HL-60 (cell line): ENCODE measurements at regions not wholly inside any gene's neighbourhood (a gene's known extent, or its start where the extent isn't known, plus 50 kb on each side); places are given as distances from the start of the nearest gene placed in this dataset.

Experiments
- DNase-seq, 2 experiments: peaks; one replicate each; pipeline ENCODE4 v3.0.0-alpha.2; 2010 to 2020; ENCODE audit warnings: low read depth in 1 of 2, low spot score in 1 of 2
- H3K27ac ChIP-seq: fragments of 250-450 bp; sonication (Bioruptor Pico); replicated peaks from 2 replicates; pipeline ENCODE4 v1.5.1; 2020; ENCODE audit warnings: mild to moderate bottlenecking, moderate library complexity
- H3K27me3 ChIP-seq: fragments of 250-450 bp; sonication (Bioruptor Pico); 2 replicates; pipeline ENCODE4 v1.5.1; 2021; ENCODE audit warnings: mild to moderate bottlenecking, moderate library complexity; ENCODE audit not compliant: insufficient read depth, poor library complexity, severe bottlenecking
- H3K4me3 ChIP-seq: replicated peaks from 2 replicates; pipeline ENCODE4 v1.5.1; 2011; ENCODE audit warnings: mild to moderate bottlenecking, control low read depth, low read length; ENCODE audit not compliant: insufficient read depth
- GABPA ChIP-seq: IDR thresholded peaks from 2 replicates; pipeline ENCODE4 v1.6.1; 2012; ENCODE audit warnings: low read depth
- POLR2AphosphoS5 ChIP-seq: IDR thresholded peaks from 2 replicates; pipeline ENCODE4 v1.6.1; 2012; ENCODE audit warnings: low read depth
- SPI1 ChIP-seq: IDR thresholded peaks from 2 replicates; pipeline ENCODE4 v1.6.1; 2012; ENCODE audit warnings: low read depth, mild to moderate bottlenecking, borderline replicate concordance
- TF ChIP-seq, protein P1 (sequence below): IDR thresholded peaks from 2 replicates; pipeline ENCODE4 v1.6.1; 2012; ENCODE audit warnings: low read depth; ENCODE audit not compliant: insufficient replicate concordance
- TF ChIP-seq, protein P2 (sequence below): IDR thresholded peaks from one replicate; pipeline ENCODE4 v1.5.1; 2011; ENCODE audit warnings: low read length, control low read depth, inconsistent platforms; ENCODE audit not compliant: insufficient read depth

DNA sequence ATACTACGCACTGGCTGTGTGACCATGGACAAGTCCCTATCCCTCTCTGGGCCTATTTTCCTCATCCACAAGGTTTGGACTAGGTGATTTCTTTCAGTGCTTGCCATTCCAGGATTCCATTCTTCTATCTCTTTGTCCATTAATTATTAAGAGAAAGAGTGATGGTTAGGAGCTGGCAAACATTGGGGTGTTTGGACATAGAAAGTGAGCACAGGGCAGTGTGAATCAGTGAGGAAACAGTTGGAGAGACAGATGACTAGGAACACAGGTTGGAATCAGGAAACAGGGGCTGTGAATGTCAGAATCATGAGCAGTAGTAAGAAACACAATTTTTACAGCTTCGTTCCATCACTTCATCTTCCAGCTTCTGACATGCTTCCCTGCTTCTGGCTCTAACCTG lies 211.8 kb downstream of the INSC start:
- no peak for DNase-seq
- Histone ChIP-seq H3K27me3 (no peaks in the 10 kb centered on the region), H3K27ac (no peak overlapping the region), H3K4me3 (no peak overlapping the region)
- TF ChIP-seq, protein P1, sequence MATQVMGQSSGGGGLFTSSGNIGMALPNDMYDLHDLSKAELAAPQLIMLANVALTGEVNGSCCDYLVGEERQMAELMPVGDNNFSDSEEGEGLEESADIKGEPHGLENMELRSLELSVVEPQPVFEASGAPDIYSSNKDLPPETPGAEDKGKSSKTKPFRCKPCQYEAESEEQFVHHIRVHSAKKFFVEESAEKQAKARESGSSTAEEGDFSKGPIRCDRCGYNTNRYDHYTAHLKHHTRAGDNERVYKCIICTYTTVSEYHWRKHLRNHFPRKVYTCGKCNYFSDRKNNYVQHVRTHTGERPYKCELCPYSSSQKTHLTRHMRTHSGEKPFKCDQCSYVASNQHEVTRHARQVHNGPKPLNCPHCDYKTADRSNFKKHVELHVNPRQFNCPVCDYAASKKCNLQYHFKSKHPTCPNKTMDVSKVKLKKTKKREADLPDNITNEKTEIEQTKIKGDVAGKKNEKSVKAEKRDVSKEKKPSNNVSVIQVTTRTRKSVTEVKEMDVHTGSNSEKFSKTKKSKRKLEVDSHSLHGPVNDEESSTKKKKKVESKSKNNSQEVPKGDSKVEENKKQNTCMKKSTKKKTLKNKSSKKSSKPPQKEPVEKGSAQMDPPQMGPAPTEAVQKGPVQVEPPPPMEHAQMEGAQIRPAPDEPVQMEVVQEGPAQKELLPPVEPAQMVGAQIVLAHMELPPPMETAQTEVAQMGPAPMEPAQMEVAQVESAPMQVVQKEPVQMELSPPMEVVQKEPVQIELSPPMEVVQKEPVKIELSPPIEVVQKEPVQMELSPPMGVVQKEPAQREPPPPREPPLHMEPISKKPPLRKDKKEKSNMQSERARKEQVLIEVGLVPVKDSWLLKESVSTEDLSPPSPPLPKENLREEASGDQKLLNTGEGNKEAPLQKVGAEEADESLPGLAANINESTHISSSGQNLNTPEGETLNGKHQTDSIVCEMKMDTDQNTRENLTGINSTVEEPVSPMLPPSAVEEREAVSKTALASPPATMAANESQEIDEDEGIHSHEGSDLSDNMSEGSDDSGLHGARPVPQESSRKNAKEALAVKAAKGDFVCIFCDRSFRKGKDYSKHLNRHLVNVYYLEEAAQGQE: no peak
- TF ChIP-seq, protein P2, sequence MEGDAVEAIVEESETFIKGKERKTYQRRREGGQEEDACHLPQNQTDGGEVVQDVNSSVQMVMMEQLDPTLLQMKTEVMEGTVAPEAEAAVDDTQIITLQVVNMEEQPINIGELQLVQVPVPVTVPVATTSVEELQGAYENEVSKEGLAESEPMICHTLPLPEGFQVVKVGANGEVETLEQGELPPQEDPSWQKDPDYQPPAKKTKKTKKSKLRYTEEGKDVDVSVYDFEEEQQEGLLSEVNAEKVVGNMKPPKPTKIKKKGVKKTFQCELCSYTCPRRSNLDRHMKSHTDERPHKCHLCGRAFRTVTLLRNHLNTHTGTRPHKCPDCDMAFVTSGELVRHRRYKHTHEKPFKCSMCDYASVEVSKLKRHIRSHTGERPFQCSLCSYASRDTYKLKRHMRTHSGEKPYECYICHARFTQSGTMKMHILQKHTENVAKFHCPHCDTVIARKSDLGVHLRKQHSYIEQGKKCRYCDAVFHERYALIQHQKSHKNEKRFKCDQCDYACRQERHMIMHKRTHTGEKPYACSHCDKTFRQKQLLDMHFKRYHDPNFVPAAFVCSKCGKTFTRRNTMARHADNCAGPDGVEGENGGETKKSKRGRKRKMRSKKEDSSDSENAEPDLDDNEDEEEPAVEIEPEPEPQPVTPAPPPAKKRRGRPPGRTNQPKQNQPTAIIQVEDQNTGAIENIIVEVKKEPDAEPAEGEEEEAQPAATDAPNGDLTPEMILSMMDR: no peak
- TF ChIP-seq SPI1 (no peak), POLR2AphosphoS5 (no peak), GABPA (no peak)

DNA sequence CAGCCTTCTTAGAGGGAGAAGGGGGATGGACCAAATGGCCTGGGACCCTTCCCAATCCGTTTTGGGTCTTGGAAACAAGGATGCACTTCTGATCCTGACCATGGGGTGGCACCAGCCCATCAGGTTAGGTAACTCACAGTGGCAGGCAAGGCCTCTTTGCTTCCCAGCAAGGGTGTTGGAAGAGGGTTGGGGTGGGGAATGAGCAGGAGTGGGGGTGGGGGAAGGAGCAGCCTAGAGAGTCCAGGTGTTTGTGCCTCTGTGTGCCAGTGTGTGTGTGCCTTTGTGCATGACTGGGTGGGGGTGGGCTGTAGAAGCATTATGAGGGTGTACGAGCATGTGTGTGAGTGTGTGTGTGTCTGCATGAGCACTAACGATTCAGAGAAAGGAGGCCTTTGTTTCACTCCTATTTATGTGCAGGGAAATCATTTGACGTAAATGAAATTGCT lies 213.1 kb downstream of the INSC start:
- no peaks in the 10 kb centered on the region for H3K27me3 ChIP-seq
- H3K4me3 ChIP-seq: no peak overlapping the region
- H3K27ac ChIP-seq: no peak overlapping the region
- TF ChIP-seq, protein P2: peak; percentile 61
- TF ChIP-seq, protein P1: no peak
- DNase-seq: peak; percentile 20 to 52

DNA sequence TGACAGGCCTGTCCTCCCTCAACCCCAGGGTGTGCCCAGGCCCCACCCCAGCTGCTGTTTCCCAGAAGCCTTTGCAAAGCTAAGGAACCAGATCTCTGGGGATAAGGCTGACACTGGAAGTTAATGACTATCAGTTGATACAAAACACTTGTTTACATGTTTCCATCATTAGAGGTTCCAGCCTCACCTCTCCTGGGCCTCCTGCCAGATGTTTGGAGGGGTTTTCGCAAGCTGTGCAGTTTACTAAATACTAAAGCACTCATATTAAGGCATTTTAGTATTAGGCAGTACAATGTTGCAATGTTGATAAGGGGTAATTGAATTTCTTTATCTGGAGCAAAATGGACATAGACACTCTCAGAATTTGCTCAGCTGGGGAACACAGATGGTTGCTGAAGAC lies 218.7 kb downstream of the INSC start:
- H3K27ac ChIP-seq: no peak overlapping the region
- no peak overlapping the region for H3K4me3 ChIP-seq
- no peak for DNase-seq

DNA sequence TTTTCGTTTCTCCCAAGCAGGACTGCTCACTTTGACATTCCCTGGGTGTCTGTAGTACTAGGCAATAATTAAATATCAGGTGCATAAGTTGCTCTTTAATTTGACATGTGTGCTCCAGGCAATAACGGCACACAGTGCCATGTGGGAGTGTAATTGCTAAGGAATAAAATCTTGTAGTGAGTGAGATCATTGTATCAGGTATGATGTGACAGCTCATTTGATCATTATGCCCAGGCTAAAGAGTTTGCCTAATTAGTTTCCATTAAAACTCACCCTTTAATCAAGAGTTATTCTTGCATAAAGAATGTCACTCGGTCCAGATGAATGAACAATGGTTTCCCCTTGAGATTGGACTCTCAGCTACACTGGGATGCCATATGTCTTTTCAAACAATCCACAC lies 220.0 kb downstream of the INSC start:
- Histone ChIP-seq H3K27me3 (no peaks in the 10 kb centered on the region), H3K27ac (no peak overlapping the region)

More for the DNA sequence above, 218.7 kb downstream of the INSC start:
- H3K27me3 ChIP-seq: no peaks in the 10 kb centered on the region
- TF ChIP-seq POLR2AphosphoS5: no peak

More for the DNA sequence above, 220.0 kb downstream of the INSC start:
- no peak for DNase-seq
- H3K4me3 ChIP-seq: no peak overlapping the region
- TF ChIP-seq GABPA (no peak), SPI1 (no peak), POLR2AphosphoS5 (no peak)
- TF ChIP-seq, protein P2: no peak
- TF ChIP-seq, protein P1: no peak
